COLO829 (cell line): ENCODE measurements at regions not wholly inside any gene's neighbourhood (a gene's known extent, or its start where the extent isn't known, plus 50 kb on each side); places are given as distances from the start of the nearest gene placed in this dataset.
"Not testable (repeated sequence)": the region's sequence is repeated elsewhere in the genome, so short reads cannot be mapped to it uniquely, and the experiment has no call there.

ENCODE experiments used
- DNase-seq: peaks from one replicate; pipeline ENCODE4 v3.0.0; 2012; ENCODE audit warnings: low spot score

GRCh38 chr9:100811643-100812042, 216.9 kb upstream of the PLPPR1 start:
- DNase-seq: no peak

- DNase-seq: no peak
These were observed 214.7 kb upstream of the PLPPR1 start for GRCh38 chr9:100813871-100814270.

- no peak for DNase-seq
These were observed 208.5 kb upstream of the PLPPR1 start for GRCh38 chr9:100819980-100820379.

GRCh38 chr9:100833035-100833434, 195.5 kb upstream of the PLPPR1 start:
- DNase-seq: not testable (repeated sequence)

DNA sequence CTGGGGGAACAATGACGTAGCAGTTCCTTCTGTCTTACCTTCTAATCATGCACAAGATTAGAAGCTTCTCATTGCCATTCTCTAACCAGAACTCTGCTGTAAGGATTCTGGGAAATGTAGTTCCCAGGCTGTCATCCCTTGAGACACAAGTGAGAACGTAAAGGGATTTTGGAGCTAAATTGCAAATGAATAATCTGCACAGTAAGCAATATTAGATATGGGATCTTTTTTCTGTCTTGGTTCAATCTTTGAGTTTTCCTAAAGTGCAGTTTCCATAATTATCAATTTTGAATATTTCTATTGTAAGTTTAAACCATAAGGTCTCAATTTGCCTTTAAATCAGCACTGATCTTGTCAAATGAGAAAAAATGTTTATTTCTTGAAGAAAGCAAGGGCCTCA, 189.7 kb upstream of the PLPPR1 start:
- DNase-seq: no peak

- DNase-seq: no peak
These were observed 179.8 kb upstream of the PLPPR1 start for GRCh38 chr9:100848726-100849125.

DNA sequence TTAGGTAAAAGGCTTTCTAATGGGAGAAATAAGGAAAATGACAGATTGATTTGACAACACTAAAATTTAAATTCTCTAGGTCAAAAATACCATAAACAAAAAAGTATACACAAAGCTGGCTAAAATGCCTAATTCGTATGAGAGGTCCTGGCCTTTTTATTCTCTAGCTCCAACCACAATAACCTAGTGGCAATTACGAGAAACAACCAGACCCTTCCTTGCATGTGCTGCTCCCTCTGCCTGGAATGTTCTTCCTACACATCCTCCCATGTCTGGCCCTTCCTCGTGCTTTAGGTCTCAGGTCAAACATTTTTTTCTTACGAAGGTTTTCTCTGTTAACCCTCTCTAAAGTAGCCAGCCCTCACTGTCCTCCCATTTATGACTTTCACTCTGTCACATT, 176.4 kb upstream of the PLPPR1 start:
- DNase-seq: no peak

DNA sequence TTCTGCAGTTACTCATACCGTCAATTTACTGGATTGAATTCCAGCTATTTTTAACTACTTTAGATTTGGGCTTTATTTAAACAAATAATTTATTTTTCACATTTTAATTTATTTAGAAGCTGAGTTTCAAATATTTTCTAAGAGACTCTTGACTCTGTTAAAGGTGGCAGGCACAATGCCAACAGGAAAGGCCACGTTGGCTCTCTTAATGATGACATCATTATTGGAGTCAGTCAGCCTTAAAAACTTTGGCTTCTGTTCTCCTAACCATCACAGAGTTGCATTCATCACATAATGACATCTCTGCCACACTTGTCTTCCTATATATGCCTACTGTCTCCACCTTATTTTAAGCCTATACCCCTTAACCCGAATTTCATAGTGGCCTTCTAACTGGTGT, 172.3 kb upstream of the PLPPR1 start:
- no peak for DNase-seq

GRCh38 chr9:100865111-100865510, 163.4 kb upstream of the PLPPR1 start:
- no peak for DNase-seq

DNA sequence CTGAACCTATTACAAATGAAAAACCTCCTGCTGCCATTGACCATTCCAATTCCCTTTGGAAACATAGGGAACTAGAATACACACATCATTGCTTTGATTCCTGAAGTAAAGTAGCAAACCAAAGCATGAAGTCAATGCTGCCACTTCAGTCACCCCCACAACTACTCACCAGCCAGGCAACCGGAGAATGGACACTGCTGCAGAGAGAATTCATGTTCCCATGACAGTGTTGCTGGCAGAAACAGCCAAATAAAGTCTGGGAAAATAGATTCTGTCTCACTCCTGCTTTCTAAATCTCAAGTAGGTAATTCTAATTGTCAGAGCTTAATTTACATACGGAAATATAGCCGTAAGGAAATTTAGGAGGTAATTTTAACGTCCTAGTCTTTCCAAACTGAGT, 162.9 kb upstream of the PLPPR1 start:
- no peak for DNase-seq

DNA sequence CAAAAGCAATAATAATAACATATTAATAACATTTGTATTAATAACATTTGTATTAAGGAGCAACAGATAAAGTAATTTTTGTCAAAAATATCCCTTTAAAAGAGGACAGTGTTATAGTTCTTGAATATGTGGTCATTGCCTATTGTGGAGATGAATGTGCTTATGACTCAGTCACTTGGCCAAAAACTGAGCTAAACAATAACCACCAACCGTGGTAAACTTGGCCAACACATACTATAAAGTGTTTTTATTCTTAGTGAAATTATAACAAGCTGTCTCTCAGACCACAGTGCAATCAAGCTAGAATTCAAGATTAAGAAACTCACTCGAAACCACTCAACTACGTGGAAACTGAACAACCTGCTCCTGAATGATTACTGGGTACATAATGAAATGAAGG, 159.2 kb upstream of the PLPPR1 start:
- no peak for DNase-seq

DNA sequence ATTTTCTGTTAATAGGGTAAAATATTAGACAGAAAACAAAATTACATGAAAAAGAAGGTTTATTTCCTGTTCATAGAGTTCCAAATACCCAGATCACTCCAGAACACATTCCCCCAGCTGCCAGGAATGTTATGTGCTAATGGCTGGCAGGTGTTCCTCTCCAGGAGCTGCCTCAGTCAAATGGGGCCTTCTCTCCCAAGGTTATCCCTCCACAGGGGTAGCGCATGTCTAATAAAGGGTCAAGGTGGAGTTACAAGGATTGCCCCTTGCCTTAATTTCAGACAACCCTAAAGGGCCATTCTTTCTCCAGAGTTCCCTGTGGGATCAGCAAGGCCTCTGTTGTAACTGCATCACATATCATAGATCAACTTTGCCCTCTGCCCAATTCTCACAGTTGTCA, 148.6 kb upstream of the PLPPR1 start:
- no peak for DNase-seq

DNA sequence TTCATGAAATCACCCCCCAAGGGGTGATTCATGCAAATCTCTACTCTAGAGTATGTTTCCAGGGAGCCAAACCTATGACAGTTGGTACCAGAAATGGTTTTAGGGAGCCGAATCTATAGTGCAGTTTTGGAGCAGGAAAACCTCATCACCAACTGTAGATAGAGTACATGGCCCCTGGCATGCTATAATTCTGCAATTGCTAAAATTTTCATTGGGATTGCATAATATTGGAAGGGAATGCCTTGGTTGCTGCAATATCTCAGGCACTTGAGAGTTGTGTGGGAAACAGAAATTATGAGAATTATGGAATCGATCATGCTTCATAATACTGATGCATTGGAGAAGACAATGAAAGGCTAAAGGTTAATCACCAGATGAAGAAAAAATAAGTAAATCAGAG, 148.2 kb upstream of the PLPPR1 start:
- DNase-seq: no peak

DNA sequence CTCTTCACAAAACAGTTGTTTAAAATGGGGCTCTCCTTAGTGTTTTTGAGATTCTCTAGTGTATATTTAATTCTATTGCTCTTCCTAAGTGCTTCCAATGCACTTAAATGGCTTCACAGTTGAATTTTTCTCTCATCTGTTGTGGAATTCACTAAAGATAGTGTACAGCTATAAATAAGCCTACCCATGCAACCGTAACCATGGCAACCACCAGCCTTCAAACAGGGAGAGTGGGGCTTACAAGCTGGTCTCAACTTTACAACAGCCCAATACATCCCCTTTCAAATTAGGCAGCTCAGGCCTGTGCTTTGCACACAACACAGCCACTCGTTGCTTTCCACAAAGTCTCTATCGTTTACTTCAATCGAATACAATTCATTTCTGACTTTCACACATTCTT, 144.0 kb upstream of the PLPPR1 start:
- DNase-seq: no peak

DNA sequence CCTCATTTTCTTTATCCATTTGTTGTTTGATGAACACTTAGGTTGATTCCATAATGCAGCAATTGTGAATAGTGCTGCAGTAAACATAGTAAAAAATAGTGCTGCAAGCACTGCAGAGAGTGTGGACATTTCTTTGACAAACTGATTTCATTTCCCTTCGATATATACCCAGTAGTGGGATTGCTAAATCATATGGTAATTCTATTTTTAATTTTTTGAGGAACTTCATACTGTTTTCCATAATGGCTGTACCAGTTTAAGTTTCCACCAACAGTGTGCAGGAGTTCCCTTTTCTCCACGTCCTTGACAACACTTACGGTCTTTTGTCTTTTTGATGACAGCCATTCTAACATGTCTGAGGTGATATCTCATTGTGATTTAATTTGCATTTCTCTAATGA, 138.2 kb upstream of the PLPPR1 start:
- no peak for DNase-seq

GRCh38 chr9:100911273-100911672, 117.3 kb upstream of the PLPPR1 start:
- no peak for DNase-seq

GRCh38 chr9:100913257-100913656, 115.3 kb upstream of the PLPPR1 start:
- no peak for DNase-seq

- no peak for DNase-seq
These were observed 114.3 kb upstream of the PLPPR1 start for GRCh38 chr9:100914266-100914665.

DNA sequence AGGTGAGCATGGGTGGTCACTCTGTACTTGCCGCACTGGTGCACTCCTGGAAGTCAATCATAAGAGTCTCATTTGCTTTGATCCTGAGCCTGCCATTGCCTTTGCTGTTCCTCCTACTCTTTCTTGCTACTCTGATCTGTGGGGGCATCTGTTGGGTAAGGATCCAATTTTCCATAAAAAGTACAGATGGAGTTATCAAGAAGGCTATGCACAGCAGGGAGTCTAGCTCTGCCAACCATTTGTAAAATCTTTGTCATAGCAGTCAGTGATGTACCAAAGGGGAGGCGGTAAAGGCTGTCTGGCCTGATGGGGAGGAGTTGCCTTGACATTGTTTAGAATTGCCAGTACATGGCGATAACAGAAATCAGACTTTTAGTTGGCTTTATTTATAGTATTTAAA, 109.0 kb upstream of the PLPPR1 start:
- DNase-seq: no peak

DNA sequence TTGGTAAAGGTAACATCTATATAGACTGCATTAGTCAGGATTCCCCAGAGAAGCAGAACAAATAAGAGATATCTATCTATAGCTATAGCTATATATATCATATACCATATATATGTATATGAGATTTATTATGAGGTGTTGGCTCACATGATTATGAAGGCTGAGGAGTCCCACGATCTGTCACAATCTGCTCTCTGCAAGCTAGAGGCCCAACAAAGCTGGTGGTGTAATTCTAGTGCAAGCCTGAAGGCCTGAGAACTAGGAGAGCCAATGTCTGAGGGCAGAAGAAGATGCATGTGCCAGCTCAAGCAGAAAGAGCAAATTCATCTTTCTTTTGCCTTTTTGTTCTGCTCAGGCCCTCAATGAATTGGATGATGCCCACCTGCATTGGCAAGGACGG, 102.2 kb upstream of the PLPPR1 start:
- DNase-seq: no peak

DNA sequence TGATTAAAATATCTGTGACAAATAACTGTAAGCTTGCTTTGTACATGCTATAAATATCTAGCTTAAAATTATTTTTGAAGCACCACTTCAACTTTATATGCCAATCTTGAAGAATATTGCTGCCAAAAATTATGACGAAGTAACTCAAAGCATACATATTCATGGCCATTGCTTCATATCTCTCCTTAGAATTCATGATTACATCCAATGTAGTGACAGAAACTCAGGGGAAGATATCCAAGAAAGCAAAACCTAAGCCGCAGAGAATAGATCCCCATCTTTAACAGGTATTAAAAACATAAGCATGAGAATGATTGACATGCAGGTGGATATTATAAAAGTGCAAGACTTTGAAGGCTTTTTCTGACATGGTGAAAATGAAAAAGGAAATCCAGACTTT, 100.8 kb upstream of the PLPPR1 start:
- no peak for DNase-seq

DNA sequence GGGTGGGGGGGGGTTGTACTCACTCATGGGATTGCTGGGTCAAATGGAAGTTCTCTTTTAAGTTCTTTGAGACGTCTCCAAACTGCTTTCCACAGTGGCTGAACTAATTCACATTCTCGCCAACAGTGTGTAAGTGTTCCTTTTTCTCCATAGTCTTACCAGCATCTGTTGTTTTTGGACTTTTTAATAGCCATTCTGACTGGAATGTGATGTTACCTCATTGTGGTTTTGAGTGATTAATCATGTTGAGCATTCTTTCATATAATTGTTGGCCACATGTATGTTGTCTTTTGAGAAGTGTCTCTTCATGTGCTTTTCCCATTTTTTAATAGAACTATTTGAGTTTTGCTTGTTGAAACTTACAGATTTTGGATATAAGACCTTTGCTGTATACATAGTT, 94.9 kb upstream of the PLPPR1 start:
- no peak for DNase-seq

DNA sequence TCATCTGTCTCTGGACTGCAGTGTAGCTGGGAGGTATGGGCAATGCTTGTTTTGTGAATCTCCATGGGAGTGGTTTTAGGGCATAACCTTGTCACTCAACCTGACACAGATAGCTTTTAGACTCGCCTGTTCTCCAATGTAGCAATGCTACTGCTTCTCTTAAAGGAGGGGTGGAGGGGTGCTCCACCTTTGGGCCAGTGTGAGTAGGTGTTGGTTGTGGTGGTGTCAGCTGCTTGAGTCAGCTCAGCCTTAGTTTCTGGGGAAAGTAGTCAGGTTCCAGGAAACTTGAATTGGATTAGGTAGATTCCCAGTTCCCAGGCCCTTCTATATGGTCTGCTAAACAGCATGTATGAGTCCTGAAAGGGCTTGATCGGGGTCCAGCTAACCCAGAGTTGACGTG, 91.1 kb upstream of the PLPPR1 start:
- no peak for DNase-seq

DNA sequence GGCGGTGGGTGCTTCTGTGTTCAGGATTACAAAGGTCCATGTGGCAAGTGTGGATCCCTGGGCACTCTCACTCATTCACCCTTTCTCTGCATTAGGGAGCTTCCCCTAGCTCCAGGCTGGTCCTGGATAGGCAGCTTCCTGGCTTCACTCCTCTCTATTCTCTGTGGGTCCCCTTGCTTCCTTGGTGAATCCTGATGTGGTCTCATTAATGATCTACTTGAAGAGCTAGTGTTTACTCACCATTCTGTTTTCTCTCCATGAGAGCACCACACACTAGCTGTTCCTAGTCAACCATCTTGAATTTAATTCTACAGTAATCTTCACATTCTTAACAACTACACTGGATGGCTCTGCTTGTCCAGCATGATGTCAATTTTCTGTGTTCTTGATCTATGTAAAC, 90.0 kb upstream of the PLPPR1 start:
- DNase-seq: no peak

GRCh38 chr9:100939636-100940035, 88.9 kb upstream of the PLPPR1 start:
- no peak for DNase-seq
